ENCODE measurements at regions not wholly inside any gene's neighbourhood (a gene's known extent, or its start where the extent isn't known, plus 50 kb on each side); places are given as distances from the start of the nearest gene placed in this dataset.

GRCh38 chr10:28808693-28809092 is 131.4 kb downstream of the BAMBI start:
- POLR2A ChIA-PET, result no interaction called here
- TF ChIP-seq, protein P1, sequence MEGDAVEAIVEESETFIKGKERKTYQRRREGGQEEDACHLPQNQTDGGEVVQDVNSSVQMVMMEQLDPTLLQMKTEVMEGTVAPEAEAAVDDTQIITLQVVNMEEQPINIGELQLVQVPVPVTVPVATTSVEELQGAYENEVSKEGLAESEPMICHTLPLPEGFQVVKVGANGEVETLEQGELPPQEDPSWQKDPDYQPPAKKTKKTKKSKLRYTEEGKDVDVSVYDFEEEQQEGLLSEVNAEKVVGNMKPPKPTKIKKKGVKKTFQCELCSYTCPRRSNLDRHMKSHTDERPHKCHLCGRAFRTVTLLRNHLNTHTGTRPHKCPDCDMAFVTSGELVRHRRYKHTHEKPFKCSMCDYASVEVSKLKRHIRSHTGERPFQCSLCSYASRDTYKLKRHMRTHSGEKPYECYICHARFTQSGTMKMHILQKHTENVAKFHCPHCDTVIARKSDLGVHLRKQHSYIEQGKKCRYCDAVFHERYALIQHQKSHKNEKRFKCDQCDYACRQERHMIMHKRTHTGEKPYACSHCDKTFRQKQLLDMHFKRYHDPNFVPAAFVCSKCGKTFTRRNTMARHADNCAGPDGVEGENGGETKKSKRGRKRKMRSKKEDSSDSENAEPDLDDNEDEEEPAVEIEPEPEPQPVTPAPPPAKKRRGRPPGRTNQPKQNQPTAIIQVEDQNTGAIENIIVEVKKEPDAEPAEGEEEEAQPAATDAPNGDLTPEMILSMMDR (IDR thresholded peaks at IDR 0.05; ENCODE audit: control extremely low read depth, extremely low read depth, low read depth, missing control alignments), result no peak
- CTCF ChIA-PET, result no interaction called here
- no peak for DNase-seq (ENCODE audit: extremely low spot score)

GRCh38 chr10:28810057-28810870 is 132.9 kb downstream of the BAMBI start:
- TF ChIP-seq, protein P1 (IDR thresholded peaks at IDR 0.05; ENCODE audit: control extremely low read depth, extremely low read depth, low read depth, missing control alignments), result no peak
- POLR2A ChIA-PET, result no interaction called here
- DNase-seq (ENCODE audit: extremely low spot score), result no peak
- CTCF ChIA-PET, result no interaction called here

GRCh38 chr10:28811639-28812349 is 134.5 kb downstream of the BAMBI start:
- CTCF ChIA-PET, result no interaction called here
- TF ChIP-seq, protein P1 (IDR thresholded peaks at IDR 0.05; ENCODE audit: control extremely low read depth, extremely low read depth, low read depth, missing control alignments), result no peak
- POLR2A ChIA-PET, result no interaction called here
- DNase-seq (ENCODE audit: extremely low spot score), result no peak

DNA sequence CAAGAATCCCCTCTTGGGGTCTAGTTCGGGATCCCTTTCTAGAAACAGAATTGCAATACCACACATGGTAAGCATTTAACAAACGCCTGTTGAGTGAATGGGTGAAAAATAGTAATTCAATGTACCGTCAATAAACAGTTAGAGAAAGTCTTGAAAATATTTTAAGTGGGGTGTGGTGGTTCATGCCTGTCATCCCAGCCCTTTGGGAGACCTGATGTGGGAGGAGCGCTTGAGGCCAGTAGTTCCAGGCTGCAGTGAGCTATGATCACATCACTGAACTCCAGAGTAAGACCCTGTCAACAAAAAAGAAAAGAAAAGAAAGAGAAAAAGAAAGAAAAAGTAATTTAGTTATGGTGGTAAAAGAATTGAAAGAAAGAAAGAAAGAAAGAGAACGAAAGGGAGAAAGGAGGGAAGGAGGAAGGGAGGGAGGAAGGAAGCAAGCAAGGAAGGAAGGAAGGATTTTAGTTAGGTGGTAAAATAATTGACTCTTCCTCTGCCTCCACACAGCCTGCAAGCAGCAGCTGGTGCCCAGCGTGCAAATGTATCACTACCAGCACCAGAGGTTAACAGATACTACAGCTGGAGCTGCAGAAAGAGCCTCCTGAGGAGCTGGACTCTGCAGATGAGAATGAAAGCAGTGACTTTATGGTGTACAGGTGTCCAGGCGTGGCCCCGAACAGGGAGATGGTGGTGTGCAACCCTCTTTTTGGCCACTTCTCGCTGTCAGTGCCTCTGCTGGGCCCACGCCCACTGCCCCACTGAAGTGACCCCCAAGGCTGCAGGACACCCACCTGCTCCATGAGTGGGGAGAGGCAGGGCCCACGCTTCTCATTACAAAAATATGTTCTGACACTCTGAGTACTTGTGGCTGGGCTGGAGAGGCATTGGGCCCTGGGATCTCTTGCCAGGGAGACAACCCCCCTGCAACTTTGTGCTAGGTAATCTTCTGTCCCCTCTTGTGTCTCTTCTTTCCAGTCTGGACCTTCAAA is 135.4 kb downstream of the BAMBI start:
- CTCF ChIA-PET, result no interaction called here
- no peak for DNase-seq (ENCODE audit: extremely low spot score)
- TF ChIP-seq, protein P1 (IDR thresholded peaks at IDR 0.05; ENCODE audit: control extremely low read depth, extremely low read depth, low read depth, missing control alignments), result no peak
- POLR2A ChIA-PET, result no interaction called here

- CTCF ChIA-PET, result no interaction called here
- POLR2A ChIA-PET, result no interaction called here
- TF ChIP-seq, protein P1 (IDR thresholded peaks at IDR 0.05; ENCODE audit: control extremely low read depth, extremely low read depth, low read depth, missing control alignments), result no peak
- DNase-seq (ENCODE audit: extremely low spot score), result no peak
These were observed 138.4 kb downstream of the BAMBI start for GRCh38 chr10:28815681-28816080.

All from GM10248 (cell line).